ENCODE measurements at regions not wholly inside any gene's neighbourhood (a gene's known extent, or its start where the extent isn't known, plus 50 kb on each side); places are given as distances from the start of the nearest gene placed in this dataset.

GRCh38 chr3:66104535-66104934 lies 65.8 kb upstream of the MAGI1 start (continued):
- TF ChIP-seq, protein P1, sequence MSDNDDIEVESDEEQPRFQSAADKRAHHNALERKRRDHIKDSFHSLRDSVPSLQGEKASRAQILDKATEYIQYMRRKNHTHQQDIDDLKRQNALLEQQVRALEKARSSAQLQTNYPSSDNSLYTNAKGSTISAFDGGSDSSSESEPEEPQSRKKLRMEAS (CRISPR knock-in tag; IDR thresholded peaks at IDR 0.05), result no peak
- no peak for TF ChIP-seq GTF3C2 (IDR thresholded peaks at IDR 0.05; ENCODE audit: borderline replicate concordance, extremely low read depth, insufficient read length)
- TF ChIP-seq ZMIZ1 (IDR thresholded peaks at IDR 0.05; ENCODE audit: low read depth in 2 of 2, low read length in 2 of 2), result no peak

DNA sequence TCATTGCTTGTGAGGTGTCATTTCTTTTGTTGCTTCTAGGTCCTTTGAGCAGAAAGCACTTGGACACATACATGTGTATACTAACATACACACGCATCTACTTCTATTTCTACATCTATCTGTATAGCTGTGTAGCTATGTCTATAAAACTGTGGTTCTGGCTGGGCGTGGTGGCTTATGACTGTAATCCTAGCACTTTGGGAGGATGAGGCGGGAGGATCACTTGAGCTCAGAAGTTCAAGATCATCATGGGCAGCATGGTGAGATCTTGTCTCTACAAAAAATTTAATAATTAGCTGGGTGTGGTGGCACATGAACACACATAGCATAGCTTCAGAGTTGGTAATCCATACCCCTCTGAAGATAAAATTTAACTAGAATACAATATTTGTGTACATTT lies 65.0 kb upstream of the MAGI1 start:
- no peaks in the 10 kb centered on the region for H3K9me1 ChIP-seq (ENCODE audit: control insufficient read depth, insufficient read depth, low read length)
- FAIRE-seq (no peak), DNase-seq (ENCODE audit: extremely low read depth in 1 of 4, low spot score in 3 of 4) (no peak), ATAC-seq (no peak)
- POLR2A ChIA-PET, result no interaction called here
- H3K9ac ChIP-seq (ENCODE audit: insufficient read depth in 1 of 2, low read depth in 2 of 2, low read length in 2 of 2), result no peak overlapping the region
- WGBS (ENCODE audit: insufficient coverage, low coverage, missing lambda C conversion rate), result 0% methylated on average over 3 of the region's 3 CpGs
- no peaks in the 10 kb centered on the region for H4K20me1 ChIP-seq (replicated peaks; ENCODE audit: control insufficient read depth, insufficient read depth, low read length)
- H3K27ac ChIP-seq (ENCODE audit: extremely low read depth, low read depth, low read length), result no peak overlapping the region
- in situ Hi-C loops (cut with MboI) (no loop called here), intact Hi-C loops (cut with micrococcal nuclease) (no loop called here)
- H3K27me3 ChIP-seq (ENCODE audit: control insufficient read depth in 2 of 2, insufficient read depth in 2 of 2, low read length in 2 of 2), result no peaks in the 10 kb centered on the region; a peak in 1 of 5 replicates
- no peaks in the 10 kb centered on the region for H3K79me2 ChIP-seq (ENCODE audit: control insufficient read depth, insufficient read depth, low read length)
- H3K4me1 ChIP-seq (replicated peaks in 1 of 2; ENCODE audit: control insufficient read depth in 2 of 2, insufficient read depth in 2 of 2, low read length in 2 of 2), result no peaks in the 10 kb centered on the region
- H3K36me3 ChIP-seq (ENCODE audit: control insufficient read depth, insufficient read depth, low read length), result no peaks in the 10 kb centered on the region
- no peak overlapping the region for H3K4me3 ChIP-seq
- no TSS peak for BruUV-seq (replicated peaks)
- no peak overlapping the region for H2AFZ ChIP-seq (ENCODE audit: low read depth, low read length)
- H3K9me3 ChIP-seq (replicated peaks; ENCODE audit: control insufficient read depth, insufficient read depth, low read depth, low read length), result no peaks in the 10 kb centered on the region
- no peak overlapping the region for H3K4me2 ChIP-seq (ENCODE audit: insufficient read depth, low read length)
- CTCF ChIA-PET (ENCODE audit: low intra/inter-chr PET ratio), result no interaction called here
- TF ChIP-seq, protein P2, sequence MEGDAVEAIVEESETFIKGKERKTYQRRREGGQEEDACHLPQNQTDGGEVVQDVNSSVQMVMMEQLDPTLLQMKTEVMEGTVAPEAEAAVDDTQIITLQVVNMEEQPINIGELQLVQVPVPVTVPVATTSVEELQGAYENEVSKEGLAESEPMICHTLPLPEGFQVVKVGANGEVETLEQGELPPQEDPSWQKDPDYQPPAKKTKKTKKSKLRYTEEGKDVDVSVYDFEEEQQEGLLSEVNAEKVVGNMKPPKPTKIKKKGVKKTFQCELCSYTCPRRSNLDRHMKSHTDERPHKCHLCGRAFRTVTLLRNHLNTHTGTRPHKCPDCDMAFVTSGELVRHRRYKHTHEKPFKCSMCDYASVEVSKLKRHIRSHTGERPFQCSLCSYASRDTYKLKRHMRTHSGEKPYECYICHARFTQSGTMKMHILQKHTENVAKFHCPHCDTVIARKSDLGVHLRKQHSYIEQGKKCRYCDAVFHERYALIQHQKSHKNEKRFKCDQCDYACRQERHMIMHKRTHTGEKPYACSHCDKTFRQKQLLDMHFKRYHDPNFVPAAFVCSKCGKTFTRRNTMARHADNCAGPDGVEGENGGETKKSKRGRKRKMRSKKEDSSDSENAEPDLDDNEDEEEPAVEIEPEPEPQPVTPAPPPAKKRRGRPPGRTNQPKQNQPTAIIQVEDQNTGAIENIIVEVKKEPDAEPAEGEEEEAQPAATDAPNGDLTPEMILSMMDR (IDR thresholded peaks at IDR 0.05 in 2 of 3, conservative IDR thresholded peaks at IDR 0.05 in 1 of 3; ENCODE audit: insufficient read depth in 2 of 3, low read depth in 1 of 3, low read length in 3 of 3), result no peak
- TF ChIP-seq HDAC3 (IDR thresholded peaks at IDR 0.05; ENCODE audit: borderline replicate concordance, partially characterized antibody) (no peak), PBX2 (CRISPR knock-in tag; IDR thresholded peaks at IDR 0.05; ENCODE audit: low read depth) (no peak), PBX2 (tag; conservative IDR thresholded peaks at IDR 0.05; ENCODE audit: low read depth) (no peak)
